Smooth muscle cell (in vitro differentiated cells): ENCODE measurements at regions not wholly inside any gene's neighbourhood (a gene's known extent, or its start where the extent isn't known, plus 50 kb on each side); places are given as distances from the start of the nearest gene placed in this dataset.
"Not testable (repeated sequence)": the region's sequence is repeated elsewhere in the genome, so short reads cannot be mapped to it uniquely, and the experiment has no call there.

Source experiments
- DNase-seq: peaks from one replicate; lab custom pipeline; 2025; ENCODE audit not compliant: unreplicated experiment; lab: John Stamatoyannopoulos, UW
- H2AFZ ChIP-seq: fragments of 200-600 bp; sonication (generic); 2 replicates; pipeline ENCODE4 v1.6.0; 2016; ENCODE audit warnings: antibody characterized with exemption, low read depth, mild to moderate bottlenecking
- H3F3A ChIP-seq: fragments of 200-600 bp; sonication (generic); 2 replicates; pipeline ENCODE4 v1.6.0; 2017; ENCODE audit warnings: antibody characterized with exemption, low read depth
- H3K27ac ChIP-seq: fragments of 200-600 bp; sonication (generic); 2 replicates; pipeline ENCODE4 v1.5.1; 2016; ENCODE audit warnings: low read depth, mild to moderate bottlenecking
- H3K27me3 ChIP-seq: fragments of 200-600 bp; sonication (generic); 2 replicates; pipeline ENCODE4 v1.6.1; 2016; ENCODE audit warnings: low read depth, mild to moderate bottlenecking
- H3K36me3 ChIP-seq: fragments of 200-600 bp; sonication (generic); 2 replicates; pipeline ENCODE4 v1.5.1; 2016; ENCODE audit warnings: low read depth
- H3K4me1 ChIP-seq: fragments of 200-600 bp; sonication (generic); 2 replicates; pipeline ENCODE4 v1.5.1; 2016; ENCODE audit warnings: low read depth
- H3K4me2 ChIP-seq: fragments of 200-600 bp; sonication (generic); 2 replicates; pipeline ENCODE4 v1.6.0; 2016; ENCODE audit warnings: mild to moderate bottlenecking
- H3K4me3 ChIP-seq: fragments of 200-600 bp; sonication (generic); 2 replicates; pipeline ENCODE4 v1.5.1; 2016; ENCODE audit warnings: mild to moderate bottlenecking
- H3K79me2 ChIP-seq: fragments of 200-600 bp; sonication (generic); 2 replicates; pipeline ENCODE4 v1.6.0; 2016; ENCODE audit warnings: low read depth, mild to moderate bottlenecking
- H3K9ac ChIP-seq: fragments of 200-600 bp; sonication (generic); 2 replicates; pipeline ENCODE4 v1.6.0; 2016; ENCODE audit warnings: low read depth
- H3K9me3 ChIP-seq: fragments of 200-600 bp; sonication (generic); replicated peaks from 2 replicates; pipeline ENCODE4 v1.5.1; 2016; ENCODE audit warnings: low read depth
- H4K20me1 ChIP-seq: fragments of 200-600 bp; sonication (generic); 2 replicates; pipeline ENCODE4 v1.6.0; 2016; ENCODE audit warnings: low read depth
- WGBS: methylation state at CpG from one replicate; pipeline ENCODE4 v1.1.7; 2016; ENCODE audit warnings: low lambda C conversion rate; 5-methylcytosine and 5-hydroxymethylcytosine counted together
- TF ChIP-seq, protein P1 (sequence below): fragments of 200-600 bp; sonication (generic); IDR thresholded peaks from 2 replicates; pipeline ENCODE4 v1.5.1; 2017; ENCODE audit warnings: borderline replicate concordance, mild to moderate bottlenecking, antibody characterized with exemption; ENCODE audit not compliant: insufficient read depth, poor library complexity, severe bottlenecking

DNA sequence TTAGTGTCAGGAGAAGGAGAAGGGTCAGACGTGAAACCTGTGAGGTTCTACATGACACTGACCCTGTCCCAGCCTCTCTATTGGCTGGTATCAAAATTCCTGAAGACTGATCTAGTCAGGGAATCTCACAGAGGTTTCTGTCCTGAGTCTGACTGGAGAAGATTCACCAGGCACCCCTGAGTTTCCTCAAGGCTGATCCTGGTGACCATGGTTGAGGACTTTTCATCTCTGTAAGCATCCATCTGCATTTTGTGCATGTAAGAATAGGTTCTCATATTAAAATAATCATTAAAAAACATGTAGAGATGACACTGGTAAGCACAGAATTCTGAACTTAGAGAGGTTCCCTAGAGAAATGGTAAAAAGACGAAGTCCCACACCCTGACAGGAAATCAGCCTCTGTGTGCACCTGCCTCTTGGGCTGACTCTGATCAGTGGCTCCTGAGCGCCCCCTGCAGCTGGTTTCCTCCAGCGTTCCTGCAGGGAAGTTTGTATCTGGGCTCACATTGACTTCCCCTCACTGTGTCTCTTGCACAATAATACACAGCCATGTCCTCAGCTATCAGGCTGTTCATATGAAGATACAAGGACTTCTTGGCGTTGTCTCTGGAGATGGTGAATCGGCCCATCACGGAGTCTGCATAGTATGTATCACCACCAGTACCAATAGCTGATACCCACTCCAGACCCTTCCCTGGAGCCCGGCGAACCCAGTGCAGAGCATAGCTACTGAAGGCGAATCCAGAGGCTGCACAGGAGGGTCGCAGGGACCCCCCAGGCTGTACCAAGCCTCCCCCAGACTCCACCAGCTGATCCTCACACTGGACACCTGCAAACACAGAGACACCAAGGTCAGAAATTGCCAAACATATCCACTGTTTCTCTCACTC is 991.9 kb downstream of the TMEM121 start:
- Histone ChIP-seq H3K27me3 (no peaks in the 10 kb centered on the region), H3K79me2 (no peaks in the 10 kb centered on the region), H3K36me3 (no peaks in the 10 kb centered on the region), H3K4me1 (no peaks in the 10 kb centered on the region), H3K9ac (no peak overlapping the region), H2AFZ (no peak overlapping the region), H3F3A (no peaks in the 10 kb centered on the region), H3K4me2 (no peak overlapping the region), H3K9me3 (peaks cover 5% of the 10 kb centered on the region), H3K27ac (no peak overlapping the region), H3K4me3 (no peak overlapping the region), H4K20me1 (no peaks in the 10 kb centered on the region)
- TF ChIP-seq, protein P1, sequence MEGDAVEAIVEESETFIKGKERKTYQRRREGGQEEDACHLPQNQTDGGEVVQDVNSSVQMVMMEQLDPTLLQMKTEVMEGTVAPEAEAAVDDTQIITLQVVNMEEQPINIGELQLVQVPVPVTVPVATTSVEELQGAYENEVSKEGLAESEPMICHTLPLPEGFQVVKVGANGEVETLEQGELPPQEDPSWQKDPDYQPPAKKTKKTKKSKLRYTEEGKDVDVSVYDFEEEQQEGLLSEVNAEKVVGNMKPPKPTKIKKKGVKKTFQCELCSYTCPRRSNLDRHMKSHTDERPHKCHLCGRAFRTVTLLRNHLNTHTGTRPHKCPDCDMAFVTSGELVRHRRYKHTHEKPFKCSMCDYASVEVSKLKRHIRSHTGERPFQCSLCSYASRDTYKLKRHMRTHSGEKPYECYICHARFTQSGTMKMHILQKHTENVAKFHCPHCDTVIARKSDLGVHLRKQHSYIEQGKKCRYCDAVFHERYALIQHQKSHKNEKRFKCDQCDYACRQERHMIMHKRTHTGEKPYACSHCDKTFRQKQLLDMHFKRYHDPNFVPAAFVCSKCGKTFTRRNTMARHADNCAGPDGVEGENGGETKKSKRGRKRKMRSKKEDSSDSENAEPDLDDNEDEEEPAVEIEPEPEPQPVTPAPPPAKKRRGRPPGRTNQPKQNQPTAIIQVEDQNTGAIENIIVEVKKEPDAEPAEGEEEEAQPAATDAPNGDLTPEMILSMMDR, result no peak
- WGBS, result 53% methylated on average over 11 of the region's 11 CpGs
- no peak for DNase-seq

- not testable (repeated sequence) for H3K4me2 ChIP-seq, H3F3A ChIP-seq, H3K27me3 ChIP-seq, H3K79me2 ChIP-seq, H3K4me3 ChIP-seq, DNase-seq, H3K4me1 ChIP-seq, H3K9ac ChIP-seq, H3K27ac ChIP-seq, H4K20me1 ChIP-seq, H3K9me3 ChIP-seq, H3K36me3 ChIP-seq, H2AFZ ChIP-seq
- WGBS, result 24% methylated on average over 1 of the region's 1 CpG
These were observed 995.7 kb downstream of the TMEM121 start for GRCh38 chr14:106522118-106522517.

- Histone ChIP-seq H3K36me3 (no peaks in the 10 kb centered on the region), H4K20me1 (no peaks in the 10 kb centered on the region), H3K9ac (no peak overlapping the region), H3K27me3 (no peaks in the 10 kb centered on the region), H2AFZ (no peak overlapping the region), H3K4me1 (no peaks in the 10 kb centered on the region), H3K79me2 (no peaks in the 10 kb centered on the region), H3K27ac (no peak overlapping the region), H3K4me2 (no peak overlapping the region), H3K4me3 (no peak overlapping the region), H3F3A (no peaks in the 10 kb centered on the region), H3K9me3 (no peaks in the 10 kb centered on the region)
- no peak for DNase-seq
- WGBS, result 0% methylated on average over 2 of the region's 2 CpGs
- TF ChIP-seq, protein P1, result no peak
These were observed 996.6 kb downstream of the TMEM121 start for GRCh38 chr14:106522990-106523389.

- Histone ChIP-seq H3K27ac (no peak overlapping the region), H3K79me2 (no peaks in the 10 kb centered on the region), H3K4me2 (no peak overlapping the region), H3K27me3 (no peaks in the 10 kb centered on the region), H3K9me3 (no peaks in the 10 kb centered on the region), H4K20me1 (no peaks in the 10 kb centered on the region), H3K36me3 (no peaks in the 10 kb centered on the region), H3K9ac (no peak overlapping the region), H2AFZ (no peak overlapping the region), H3K4me3 (no peak overlapping the region), H3K4me1 (no peaks in the 10 kb centered on the region), H3F3A (no peaks in the 10 kb centered on the region)
- TF ChIP-seq, protein P1, result no peak
- no peak for DNase-seq
- 42% methylated on average over 2 of the region's 2 CpGs for WGBS
These were observed 1002.3 kb downstream of the TMEM121 start for GRCh38 chr14:106528717-106529116.
